Tibial nerve (tissue), 3 donors: ENCODE measurements at regions not wholly inside any gene's neighbourhood (a gene's known extent, or its start where the extent isn't known, plus 50 kb on each side); places are given as distances from the start of the nearest gene placed in this dataset.

Source experiments
- CTCF ChIP-seq, 5 experiments: fragments of 200-600 bp in 3 of 5; fragments of 450-650 bp in 2 of 5; sonication (generic) in 3 of 5; IDR thresholded peaks; one replicate each; pipeline ENCODE4 v1.5.1; 2016 to 2019; ENCODE audit warnings: antibody characterized with exemption in 5 of 5, mild to moderate bottlenecking in 3 of 5, moderate library complexity in 2 of 5
- POLR2A ChIP-seq, 2 donors: fragments of 450-650 bp; IDR thresholded peaks; one replicate each; pipeline ENCODE4 v1.6.1; 2017; ENCODE audit warnings: antibody characterized with exemption in 2 of 2, mild to moderate bottlenecking in 2 of 2, moderate library complexity in 2 of 2

- TF ChIP-seq CTCF (IDR thresholded peaks at IDR 0.05) (no peak), POLR2A (IDR thresholded peaks at IDR 0.05) (no peak)
These were observed 210.4 kb upstream of the SULF2 start for GRCh38 chr20:47995661-47996060.
